HPDE6-E6E7 (cell line): ENCODE measurements at regions not wholly inside any gene's neighbourhood (a gene's known extent, or its start where the extent isn't known, plus 50 kb on each side); places are given as distances from the start of the nearest gene placed in this dataset.
"Not testable (repeated sequence)": the region's sequence is repeated elsewhere in the genome, so short reads cannot be mapped to it uniquely, and the experiment has no call there.

Experiments used
- DNase-seq: peaks from one replicate; pipeline ENCODE4 v3.0.0; 2011; ENCODE audit warnings: missing footprints; ENCODE audit errors: extremely low spot score

DNA sequence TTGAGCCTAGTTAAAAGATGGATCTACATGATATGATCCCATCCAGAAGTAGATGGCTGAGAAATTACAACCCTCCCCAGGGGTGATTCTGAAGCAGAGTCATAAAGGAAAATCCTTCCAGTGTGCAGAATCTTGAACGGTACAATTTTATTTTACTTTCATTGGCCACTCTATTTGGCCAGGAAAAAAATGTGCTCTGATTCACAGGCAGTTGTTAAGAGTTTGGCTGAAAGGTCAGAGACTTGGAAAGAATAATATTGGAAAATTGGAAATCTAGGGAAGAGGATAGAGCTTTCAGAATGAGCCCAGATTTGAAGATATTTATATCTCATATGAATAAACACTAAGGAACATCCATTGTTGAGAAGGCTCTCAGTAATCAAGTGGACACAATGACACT is 1299.3 kb upstream of the GJE1 start:
- no peak for DNase-seq

DNA sequence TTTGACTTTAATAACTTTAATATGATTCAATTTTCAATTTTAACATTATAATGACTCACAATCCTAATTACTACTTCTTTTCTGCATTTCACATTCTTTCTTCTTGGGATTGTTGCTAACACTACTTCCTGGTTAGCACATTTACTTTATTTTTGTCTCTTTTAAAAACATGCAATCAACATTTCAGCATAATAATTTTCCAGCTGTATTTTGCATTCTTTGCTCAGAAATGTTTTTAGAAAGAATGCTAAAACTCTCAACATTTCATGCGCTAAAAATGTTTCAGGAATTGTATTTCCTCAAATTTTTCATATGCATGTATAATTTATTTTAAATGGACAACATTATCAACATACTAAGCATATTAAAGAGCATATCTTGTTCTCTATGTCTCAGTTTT is 1302.1 kb upstream of the GJE1 start:
- DNase-seq, result no peak

DNA sequence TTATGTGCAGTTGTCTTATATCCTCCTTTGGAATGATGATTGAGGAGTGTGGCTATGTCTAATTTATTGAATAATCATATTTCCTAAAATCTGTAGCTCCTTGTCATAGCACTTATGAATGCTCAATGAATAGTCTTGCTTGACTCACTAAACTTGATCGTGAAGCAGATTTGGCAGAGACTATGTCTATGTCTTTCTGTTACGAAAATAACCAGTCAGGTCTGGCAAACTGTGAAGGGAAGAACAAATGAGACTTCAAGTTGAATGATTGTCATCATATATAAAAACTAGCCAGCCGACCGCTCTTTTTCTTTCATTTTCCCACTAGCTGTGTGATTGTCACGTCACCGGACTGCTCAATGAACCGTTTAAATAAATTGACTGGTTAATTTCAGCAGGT is 1303.9 kb upstream of the GJE1 start:
- no peak for DNase-seq

DNA sequence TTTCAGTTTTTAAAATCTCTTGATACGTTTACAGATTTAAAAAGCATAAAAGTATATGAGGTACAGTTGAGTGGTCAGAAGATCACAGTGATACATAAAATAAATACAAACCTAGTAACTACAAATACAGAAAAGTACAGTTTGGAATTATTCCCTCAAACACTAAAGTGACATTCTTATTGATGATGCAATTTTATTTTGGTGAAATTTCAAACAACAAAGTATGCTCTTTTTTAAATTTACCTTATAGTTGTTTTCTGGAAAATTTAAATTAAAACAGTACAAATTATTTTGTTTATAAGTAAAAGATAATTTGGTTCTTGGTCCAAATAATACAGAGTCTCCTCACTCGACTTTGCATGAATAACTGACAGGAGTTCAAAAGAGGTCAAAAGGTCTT is 1305.1 kb upstream of the GJE1 start:
- no peak for DNase-seq

DNA sequence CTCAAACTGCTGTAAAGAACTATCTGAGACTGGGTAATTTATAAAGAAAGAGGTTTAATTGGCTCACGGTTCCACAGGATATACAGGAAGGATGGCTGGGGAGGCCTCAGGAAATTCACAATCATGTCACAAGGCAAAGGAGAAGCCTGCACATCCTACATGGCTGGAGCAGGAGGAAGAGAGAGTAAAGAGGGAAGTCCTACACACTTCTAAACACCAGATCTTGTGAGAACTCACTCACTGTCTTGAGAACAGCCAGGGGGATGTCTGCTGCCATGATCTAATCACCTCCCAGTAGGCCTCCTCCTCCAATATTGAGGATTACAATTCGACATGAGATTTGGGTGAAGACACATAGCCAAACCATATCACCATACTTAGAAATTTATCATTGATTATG is 1307.0 kb upstream of the GJE1 start:
- no peak for DNase-seq

DNA sequence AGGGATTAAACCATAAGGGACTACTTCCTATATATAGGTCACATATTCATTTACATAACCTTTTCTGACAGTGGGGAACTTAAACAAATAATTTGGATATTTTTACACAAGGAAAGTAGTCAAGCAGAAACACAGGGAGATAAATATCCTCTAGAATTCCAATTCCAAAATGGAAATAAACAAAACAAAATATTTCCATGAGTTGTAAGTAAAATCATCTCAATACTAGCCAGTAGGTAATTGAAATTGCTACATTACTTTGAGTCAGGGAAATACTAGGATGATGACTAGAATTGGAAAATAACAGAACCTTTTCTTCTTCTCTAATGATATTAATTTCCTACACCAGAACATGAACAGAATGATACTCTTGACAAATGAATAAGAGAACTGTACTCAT is 1308.1 kb upstream of the GJE1 start:
- no peak for DNase-seq

DNA sequence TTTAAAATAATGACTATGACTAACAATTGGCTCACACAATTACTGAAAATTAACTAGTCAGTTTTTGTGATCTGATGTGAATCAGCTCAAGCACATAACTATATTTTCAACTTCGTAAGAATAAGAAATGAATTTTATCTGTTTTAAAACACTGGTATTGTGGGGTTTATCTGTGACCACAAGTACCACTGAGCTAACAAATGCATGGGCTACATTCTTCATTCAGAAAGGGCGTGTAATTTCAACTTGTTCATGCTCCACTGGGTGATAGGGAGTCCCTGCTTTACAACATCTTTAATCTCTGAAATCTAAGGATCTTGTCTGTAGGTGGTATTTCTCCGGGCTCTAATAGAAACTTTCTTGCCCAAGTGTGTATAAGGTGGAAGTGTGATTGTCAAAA is 1311.5 kb upstream of the GJE1 start:
- no peak for DNase-seq

DNA sequence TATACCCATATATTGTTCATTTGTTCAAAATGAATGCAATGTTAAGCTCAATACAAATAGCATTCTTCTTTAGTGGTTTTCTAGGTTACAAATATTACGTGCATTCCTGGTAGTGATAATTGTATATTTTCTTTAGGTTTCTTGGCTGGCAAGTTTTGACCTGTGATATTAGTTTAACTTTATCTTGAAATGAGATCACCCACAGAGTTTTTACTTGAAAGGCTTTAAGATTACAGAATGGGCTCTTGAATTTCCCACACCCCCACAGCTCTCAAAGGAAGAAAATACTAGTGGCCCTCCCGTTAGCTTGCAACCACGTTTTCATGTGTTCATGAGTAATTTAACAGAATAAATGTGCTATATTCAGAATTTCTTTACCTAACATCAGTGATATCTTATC is 1315.5 kb upstream of the GJE1 start:
- no peak for DNase-seq

DNA sequence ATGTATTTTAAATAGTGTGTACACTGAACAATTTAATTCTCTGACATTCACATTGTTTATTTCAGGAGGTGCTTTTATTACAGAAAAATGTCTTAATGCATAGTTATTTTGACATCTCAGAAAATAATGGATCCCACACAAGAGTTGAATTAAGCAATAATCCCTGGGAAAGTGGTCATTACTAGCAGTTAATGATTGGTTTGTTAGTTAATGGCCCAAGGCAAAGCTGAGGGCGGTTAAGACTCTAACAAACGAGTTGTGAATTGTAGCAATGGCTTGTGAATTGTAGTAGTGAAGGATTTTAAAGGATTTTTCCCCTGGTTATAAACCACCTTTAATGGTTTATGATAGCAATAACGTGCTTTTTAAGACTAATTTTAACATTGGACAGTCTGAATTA is 1316.0 kb upstream of the GJE1 start:
- no peak for DNase-seq

DNA sequence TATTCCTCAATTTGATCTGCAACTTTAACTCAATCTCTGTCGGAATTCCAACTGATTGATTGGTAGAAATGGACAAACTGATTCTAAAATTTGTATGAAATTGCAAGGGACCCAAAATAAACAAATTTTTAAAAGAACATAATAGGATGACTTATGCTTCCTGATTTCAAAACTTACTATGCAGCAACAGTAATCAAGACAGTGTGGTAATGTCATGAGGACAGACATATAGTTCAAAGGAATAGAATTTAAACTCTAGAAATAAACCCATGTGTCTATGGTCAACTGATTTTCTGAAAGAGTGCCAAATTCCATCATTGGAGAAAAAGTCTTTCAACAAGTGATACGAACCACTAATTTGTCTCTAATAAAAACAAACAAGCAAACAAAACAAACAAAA is 1320.1 kb upstream of the GJE1 start:
- DNase-seq, result no peak

DNA sequence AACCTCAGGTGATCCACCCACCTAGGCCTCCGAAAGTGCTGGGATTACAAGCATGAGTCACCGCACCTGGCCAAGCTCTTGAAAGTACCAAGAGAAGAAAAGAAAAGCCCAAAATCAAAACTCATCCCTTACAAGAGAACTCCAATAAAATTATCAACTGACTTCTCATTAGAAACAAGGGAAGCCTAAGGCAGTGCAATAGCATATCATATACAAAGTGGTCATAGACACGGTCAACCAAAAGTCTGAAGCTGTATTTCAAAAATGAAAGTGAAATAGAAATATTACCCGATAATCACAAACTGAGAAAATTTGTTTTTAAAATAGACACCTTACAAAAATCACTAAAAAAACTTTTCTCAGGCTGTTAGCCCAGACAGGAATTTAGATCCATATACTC is 1321.1 kb upstream of the GJE1 start:
- no peak for DNase-seq

DNA sequence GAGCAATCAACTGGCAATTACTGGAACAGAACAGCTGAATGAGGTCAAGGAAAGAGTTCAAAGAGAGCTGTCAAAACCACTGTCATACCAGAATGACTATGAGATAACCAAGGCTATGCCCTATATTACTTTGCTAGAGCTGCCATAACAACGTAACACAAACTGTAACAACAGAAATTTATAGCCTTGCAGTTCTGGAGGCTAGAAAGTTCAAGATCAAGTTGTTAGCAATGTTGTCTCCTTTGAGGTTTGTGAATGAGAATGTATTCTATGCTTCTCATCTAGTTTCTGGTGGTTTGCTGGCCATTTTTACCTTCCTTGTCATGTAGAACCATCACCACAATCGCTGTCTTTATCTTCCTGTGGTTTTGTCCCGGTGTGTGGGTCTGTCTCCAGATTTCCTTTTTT is 1323.0 kb upstream of the GJE1 start:
- DNase-seq, result no peak

DNA sequence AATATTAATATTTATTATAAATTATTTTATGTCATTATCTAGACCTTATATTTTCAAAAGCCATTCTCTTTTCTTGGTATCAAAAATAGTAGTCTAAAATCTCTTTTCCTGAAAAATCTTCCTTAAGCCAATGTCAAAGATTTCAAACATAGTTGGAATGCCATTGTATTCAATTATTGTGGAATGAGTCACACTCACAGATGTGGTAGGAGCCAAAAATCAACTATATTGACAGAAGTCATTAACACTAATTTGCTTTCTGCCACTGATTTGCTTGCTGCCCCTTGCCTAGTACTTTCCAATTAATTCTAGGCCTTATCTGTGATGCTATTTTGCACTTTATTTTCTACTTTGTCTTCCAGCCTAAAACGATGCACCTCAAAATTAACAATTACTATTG is 1326.3 kb upstream of the GJE1 start:
- DNase-seq, result no peak

DNA sequence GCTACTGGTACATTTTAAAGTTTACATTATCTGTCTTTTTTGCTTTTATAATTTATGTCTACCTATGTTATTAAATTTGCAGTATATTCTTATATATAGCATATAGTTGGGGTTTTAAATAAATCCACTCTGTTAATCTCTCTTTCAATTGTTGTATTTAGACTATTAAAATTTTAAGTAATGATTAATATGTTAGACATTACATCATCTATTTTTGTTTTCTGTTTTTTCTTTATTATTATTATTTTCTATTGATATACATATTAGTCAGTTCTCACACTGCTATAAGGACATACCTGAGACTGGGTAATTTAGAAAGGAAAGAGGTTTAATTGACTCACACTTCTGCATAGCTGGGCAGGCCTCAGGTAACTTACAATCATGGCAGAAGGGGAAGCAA is 1338.2 kb upstream of the GJE1 start:
- no peak for DNase-seq

DNA sequence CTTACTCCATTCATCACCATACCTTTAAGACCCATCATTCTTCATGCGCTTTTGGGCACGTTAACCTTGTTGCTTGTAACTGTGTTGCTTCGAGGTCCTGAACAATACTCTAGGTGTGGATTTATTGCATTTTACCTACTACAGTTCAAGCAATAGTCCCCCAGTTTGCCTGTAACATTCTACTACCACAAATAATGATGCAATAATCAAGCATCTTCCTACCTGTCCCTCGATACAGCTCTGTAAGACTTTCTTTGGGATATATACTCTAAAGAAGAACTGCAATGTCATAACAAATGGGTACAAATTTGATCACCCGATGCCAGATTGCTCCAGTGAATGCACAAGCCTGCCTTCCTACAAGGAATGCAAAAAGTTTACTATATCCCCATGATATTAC is 1342.6 kb upstream of the GJE1 start:
- no peak for DNase-seq

DNA sequence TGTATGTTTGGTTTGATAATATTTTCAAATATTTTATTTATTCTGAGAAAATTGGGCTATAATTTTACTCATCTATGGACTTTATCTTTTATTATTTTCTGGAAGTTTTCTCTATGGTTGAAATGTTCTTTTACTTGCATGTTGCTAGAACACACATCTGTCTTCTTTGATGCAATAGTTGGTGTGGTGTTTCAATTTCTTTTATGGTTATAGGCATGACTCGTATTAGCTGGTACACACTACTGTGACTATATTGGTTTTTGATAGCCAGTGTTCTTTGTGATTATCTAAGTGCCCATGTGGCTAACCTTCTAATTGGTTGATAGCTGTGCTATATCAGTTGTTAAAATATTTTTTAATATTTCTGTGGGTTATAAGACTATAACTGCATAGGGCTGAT is 1343.3 kb upstream of the GJE1 start:
- DNase-seq, result no peak

DNA sequence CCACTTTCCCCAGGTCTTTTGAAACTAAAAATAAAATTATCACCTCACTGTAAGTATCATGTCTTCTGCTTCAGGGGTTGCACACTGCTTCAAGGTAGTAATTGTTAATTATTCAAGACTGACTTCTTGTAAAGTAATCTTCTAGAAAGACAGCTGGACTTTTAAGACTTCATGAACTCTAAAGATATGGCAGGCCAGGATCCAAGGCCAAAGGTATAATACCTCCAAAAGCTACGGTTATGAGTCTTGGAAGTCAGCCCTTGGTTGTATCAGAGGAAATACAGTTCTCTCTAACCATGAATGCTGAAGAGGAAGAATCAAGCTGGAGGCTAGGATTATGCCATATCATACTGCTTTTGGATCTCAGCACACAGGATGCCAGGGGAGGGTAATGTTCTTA is 1346.8 kb upstream of the GJE1 start:
- no peak for DNase-seq

DNA sequence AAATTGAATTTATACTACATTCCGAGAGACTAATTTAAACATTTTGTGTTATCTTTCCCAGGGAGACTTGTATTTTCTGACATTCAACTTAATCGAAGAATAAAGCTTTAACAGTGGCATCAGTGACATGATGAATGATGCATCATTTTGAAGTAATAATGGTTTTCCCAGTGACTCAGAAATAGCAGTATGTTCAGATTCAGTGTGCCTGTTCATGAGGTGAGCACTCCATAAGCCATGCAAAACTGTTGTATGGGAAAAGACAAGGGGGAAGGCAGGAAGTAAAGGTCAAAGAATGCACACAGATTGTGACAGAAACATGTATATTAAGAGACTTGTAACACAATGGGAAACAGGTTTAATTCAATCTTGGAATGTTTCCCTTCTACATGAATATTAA is 1348.2 kb upstream of the GJE1 start:
- DNase-seq, result no peak

DNA sequence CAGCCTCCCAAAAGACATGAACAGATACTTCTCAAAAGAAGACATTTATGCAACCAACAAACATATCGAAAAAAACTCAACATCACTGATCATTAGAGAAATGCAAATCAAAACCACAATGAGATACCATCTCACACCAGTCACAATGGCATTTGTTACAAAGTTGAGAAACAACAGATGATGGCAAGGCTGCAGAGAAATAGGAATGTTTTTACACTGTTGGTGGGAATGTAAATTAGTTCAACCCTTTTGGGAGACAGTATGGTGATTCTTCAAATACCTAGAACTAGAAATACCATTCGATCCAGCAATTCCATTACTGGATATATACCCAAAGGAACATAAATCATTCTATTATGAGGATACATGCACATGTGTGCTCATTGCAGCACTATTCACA is 1349.2 kb upstream of the GJE1 start:
- not testable (repeated sequence) for DNase-seq

DNA sequence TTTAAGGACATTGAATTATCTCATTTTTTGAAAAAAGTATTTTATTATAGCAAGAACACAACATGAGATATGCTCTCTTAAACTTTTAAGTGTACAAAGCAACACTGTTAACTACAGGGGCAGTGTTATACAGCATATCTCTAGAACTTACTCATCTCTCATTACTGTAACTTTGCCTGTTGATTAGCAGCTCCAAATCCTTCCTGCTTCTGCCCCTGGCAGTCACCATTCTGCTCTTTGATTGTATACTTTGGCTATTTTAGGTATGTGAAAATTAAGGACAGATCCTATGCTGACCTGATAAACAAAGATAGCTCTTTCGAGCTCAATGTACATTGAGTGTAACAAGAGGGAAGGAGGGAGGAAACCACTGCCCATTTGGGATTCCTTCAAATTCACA is 1349.8 kb upstream of the GJE1 start:
- DNase-seq, result no peak

DNA sequence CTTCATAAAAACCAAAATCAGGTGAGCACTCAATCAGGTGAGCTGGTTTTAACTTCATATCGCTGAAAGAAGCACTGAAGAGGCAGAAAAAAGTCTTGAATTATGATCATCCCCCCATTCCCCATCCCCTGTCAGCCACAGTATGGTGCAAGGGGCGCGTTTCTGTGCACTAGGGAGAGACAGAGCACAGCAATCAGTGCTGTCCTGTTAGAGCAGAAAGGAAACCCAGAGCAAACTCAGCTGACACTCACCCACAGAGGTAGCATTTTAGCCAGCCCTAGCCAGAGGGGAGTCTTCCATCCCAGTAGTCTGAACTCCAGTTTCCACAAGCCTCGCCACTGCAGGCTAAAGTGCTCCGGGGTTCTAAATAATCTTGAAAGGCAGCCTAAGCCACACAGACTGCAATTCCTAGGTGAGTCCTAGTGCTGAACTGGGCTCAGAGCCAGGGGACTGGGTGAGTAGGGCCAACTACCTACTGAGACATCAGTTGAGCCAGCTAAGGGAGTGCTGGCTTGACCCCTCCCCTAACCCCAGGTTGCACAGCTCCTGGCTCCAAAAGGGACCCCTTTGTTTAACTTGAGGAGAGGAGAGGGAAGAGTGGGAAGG is 1352.6 kb upstream of the GJE1 start:
- DNase-seq, result no peak

DNA sequence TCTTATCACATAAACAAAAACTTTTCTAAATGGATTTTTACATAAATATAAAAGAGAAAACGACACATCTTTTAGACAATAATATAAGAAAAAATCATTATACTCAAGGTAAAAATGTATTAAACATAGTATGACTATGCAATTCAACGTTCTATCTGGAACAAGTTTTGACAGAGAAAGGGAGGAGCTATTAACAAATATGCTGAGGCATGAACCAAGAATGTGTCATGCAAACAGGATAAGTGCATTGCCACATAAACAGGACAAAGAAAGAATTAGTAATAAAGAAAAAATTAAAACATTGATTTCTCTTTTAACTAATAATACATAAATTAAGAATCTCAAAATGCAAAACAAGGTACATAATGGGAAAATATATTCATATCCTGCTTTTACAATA is 1353.4 kb upstream of the GJE1 start:
- DNase-seq, result peak; percentile 33

DNA sequence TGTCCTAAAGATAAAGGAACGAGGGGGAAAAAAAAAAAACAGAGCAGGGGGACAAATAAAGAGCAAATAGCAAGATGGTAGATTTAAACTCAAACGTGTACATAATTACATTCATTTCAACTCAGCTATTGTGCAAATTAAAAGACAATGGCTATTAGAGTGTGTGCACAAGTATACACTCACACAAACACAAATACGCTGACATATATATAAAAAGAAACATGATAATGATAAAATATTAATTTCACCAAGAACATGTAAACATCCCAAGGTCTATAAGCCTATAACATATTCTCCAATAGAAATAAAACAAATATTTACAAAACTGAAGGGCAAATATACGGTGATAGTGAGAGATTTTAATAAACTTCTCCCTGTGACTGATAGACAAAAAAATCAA is 1354.9 kb upstream of the GJE1 start:
- DNase-seq, result no peak

DNA sequence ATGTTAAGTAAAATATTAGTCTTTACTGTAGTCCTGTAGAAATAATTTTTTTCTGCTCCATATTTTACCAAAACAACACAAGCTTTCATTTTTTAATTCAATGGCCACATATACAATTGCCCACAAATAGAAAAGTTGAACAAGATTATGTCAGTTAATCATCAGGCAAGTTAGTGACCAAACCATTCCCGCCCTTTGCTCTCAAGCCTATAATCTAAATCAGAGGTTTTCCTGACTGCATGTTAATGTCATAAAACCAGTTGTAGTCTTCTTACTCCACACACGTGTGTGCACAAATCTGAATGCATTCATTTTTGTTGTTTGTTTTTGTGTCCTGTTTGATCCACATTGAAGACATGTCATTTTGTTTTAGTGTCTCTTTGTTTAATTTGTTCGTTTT is 1357.7 kb upstream of the GJE1 start:
- no peak for DNase-seq

DNA sequence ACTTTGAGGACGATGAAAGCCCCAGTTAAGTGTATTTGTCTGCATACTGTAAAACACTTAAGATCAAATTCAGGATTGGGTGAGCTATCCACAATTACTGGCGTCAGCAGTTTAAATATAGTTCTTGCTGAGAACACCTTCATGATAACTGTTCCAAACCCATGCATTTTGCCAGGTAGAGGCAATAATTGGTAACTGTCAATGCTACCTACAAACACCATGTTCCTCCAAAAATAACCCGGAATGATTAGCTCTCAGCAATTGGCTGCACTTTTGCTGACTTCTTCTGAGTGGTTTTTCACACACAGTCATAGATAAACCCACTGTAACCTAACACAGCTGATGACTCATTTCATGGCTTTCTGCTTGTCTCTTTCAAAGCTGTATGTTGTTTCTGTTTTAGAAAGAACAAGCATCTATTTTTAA is 1358.6 kb upstream of the GJE1 start:
- DNase-seq, result peak; percentile 29
